ENCODE measurements at regions not wholly inside any gene's neighbourhood (a gene's known extent, or its start where the extent isn't known, plus 50 kb on each side); places are given as distances from the start of the nearest gene placed in this dataset.
"Not testable (repeated sequence)": the region's sequence is repeated elsewhere in the genome, so short reads cannot be mapped to it uniquely, and the experiment has no call there.

DNA sequence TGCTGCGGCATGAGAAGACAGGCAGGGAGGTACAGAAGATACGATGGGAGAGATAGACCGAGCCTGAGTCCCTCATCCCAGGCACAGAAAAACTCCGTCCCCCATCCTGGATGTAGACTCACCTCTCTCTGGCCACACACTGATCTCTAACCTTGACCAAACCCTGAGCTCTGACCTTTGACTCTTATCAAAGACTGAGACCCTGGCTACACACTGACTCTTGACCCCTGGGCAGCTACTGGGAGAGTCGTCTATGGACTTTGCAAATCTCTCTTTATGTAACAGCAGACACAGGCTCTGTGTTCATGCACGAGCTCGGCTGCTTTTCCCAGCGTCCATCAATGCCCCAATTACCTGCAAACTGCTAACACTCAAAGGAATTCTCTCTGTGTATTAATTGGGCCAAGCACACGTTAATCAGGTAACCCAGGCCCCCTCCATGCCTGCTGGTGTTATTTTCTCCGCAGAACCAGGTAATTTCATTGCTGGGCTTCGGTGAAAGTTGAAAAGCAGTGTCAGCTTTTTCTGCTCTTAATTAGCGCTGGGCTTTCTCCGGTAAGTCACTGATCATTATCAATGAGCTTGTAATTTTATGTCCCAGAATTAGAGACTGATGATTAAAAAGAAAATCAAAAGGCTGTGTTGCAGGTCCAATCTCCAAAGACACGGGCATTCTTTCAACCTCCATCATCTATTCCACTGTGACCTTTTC, 179.4 kb upstream of the NLRP1 start:
- no peak for DNase-seq (ENCODE audit: low spot score)
- peaks cover 23% of the 10 kb centered on the region for H3K27me3 Mint-ChIP-seq (ENCODE audit: low read depth)
- intact Hi-C loops (cut with micrococcal nuclease) = no loop called here
- H3K4me1 Mint-ChIP-seq (ENCODE audit: low read depth) = peaks cover 20% of the 10 kb centered on the region
- H3K36me3 Mint-ChIP-seq (ENCODE audit: low read depth) = no peaks in the 10 kb centered on the region
- no peak overlapping the region for H3K27ac Mint-ChIP-seq
- H3K4me3 Mint-ChIP-seq (ENCODE audit: low read depth) = no peak overlapping the region
- no peaks in the 10 kb centered on the region for H3K9me3 Mint-ChIP-seq

DNA sequence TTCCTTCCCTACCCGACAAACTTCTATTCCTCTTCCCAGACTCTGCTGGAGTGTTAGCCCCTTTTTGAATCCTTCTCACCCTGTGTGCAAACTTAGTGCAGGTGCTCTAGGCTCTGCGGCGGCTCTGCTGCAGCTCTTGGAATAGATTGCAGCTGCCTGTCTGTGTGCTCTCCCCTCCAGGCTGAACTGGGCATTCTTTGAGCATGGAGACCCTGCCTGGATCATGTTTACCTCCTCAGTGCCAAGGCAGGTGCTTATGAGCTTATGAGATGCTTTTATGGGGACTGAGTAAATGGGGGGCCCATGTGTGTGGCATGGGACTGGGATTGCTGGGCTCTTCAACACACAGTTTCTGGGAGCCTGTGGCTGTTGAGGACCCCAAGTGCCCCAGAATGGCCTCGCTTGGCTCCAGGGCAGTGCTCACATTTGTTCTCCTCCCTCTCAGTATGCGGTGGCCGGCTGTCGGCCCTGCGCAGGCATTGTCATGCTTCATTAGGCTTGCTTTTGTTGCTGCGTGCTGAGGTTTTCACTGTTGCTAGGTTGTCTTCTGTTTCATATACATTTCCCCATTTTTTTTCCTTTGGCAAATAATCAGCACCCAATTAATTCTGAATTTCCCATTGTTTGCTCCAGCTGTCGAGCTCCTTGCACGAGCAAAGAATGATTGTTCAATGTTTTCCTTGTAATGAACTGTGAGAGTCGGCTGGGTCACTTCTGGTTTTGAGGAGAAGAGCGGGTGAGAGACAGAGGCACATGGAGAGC, 185.5 kb upstream of the NLRP1 start:
- no peak for DNase-seq (ENCODE audit: low spot score)
- Mint-ChIP-seq H3K27me3 (ENCODE audit: low read depth) (peaks cover 30% of the 10 kb centered on the region), H3K4me1 (ENCODE audit: low read depth) (peaks cover 2% of the 10 kb centered on the region), H3K4me3 (ENCODE audit: low read depth) (no peak overlapping the region), H3K36me3 (ENCODE audit: low read depth) (no peaks in the 10 kb centered on the region), H3K9me3 (no peaks in the 10 kb centered on the region), H3K27ac (no peak overlapping the region)
- intact Hi-C loops (cut with micrococcal nuclease) = no loop called here

DNA sequence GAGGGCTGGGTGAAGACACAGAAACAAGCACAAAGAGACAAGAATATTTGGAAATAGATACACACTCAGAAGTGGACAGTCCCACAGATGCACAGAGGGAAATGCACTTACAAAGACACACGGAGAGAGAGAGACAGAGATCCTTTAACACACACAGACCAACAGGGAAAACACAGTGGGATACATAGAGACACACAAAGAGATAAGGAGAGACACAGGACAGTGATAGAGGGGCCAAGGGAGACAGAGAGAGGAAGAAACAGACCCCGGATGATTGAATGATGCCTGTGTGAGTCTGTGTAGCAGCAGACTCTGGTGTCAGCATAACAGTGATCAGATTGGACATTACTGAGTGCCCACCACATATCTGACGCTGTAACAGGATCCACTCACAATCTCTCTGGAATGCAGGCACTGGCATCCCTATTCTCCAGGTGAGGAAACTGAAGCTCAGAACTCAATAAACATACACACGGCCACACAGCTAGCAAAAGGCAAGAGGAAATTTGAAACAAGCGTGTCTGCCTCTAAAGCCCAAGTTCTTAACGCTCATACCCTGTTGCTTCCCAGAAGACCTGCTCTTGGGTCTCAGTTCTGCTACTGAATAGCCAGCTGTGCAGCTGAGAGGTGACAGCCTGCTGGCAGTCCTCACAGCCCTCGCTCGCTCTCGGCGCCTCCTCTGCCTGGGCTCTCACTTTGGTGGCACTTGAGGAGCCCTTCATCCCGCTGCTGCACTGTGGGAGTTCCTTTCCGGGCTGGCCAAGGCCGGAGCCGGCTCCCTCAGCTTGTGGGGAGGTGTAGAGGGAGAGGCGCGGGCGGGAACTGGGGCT, 186.3 kb upstream of the NLRP1 start:
- intact Hi-C loops (cut with micrococcal nuclease) = no loop called here
- DNase-seq (ENCODE audit: low spot score) = no peak
- H3K27ac Mint-ChIP-seq = no peak overlapping the region
- H3K27me3 Mint-ChIP-seq (ENCODE audit: low read depth) = peaks cover 35% of the 10 kb centered on the region
- H3K36me3 Mint-ChIP-seq (ENCODE audit: low read depth) = no peaks in the 10 kb centered on the region
- no peaks in the 10 kb centered on the region for H3K9me3 Mint-ChIP-seq
- H3K4me3 Mint-ChIP-seq (ENCODE audit: low read depth) = no peak overlapping the region
- H3K4me1 Mint-ChIP-seq (ENCODE audit: low read depth) = peaks cover 5% of the 10 kb centered on the region

DNA sequence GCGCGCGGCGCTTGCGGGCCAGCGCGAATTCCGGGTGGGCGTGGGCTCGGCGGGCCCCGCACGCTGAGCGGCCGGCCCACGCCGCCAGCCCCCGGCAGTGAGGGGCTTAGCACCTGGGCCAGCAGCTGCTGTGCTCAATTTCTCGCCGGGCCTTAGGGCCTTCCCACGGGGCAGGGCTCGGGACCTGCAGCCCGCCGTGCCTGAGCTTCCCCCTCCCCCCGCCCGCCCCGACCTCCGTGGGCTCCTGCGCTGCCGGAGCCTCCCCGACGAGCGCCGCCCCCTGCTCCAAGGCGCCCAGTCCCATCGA, 186.9 kb upstream of the NLRP1 start:
- H3K4me3 Mint-ChIP-seq (ENCODE audit: low read depth); H3K27ac Mint-ChIP-seq; H3K9me3 Mint-ChIP-seq; H3K36me3 Mint-ChIP-seq (ENCODE audit: low read depth); H3K4me1 Mint-ChIP-seq (ENCODE audit: low read depth); intact Hi-C loops (cut with micrococcal nuclease); DNase-seq (ENCODE audit: low spot score): not testable (repeated sequence)
- peaks cover 35% of the 10 kb centered on the region for H3K27me3 Mint-ChIP-seq (ENCODE audit: low read depth)

DNA sequence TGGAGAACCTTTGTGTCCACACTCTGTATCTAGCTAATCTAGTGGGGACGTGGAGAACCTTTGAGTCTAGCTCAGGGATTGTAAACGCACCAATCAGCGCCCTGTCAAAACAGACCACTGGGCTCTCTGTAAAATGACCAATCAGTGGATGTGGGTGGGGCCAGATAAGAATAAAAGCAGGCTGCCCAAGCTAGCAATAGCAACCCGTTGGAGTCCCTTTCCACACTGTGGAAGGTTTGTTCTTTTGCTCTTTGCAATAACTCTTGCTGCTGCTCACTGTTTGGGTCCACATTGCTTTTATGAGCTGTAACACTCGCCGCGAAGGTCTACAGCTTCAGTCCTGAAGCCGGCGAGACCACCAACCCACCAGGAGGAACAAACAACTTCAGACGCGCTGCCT, 187.7 kb upstream of the NLRP1 start:
- H3K9me3 Mint-ChIP-seq; H3K36me3 Mint-ChIP-seq (ENCODE audit: low read depth); DNase-seq (ENCODE audit: low spot score); intact Hi-C loops (cut with micrococcal nuclease); H3K27ac Mint-ChIP-seq; H3K4me3 Mint-ChIP-seq (ENCODE audit: low read depth): not testable (repeated sequence)
- H3K27me3 Mint-ChIP-seq (ENCODE audit: low read depth) = peaks cover 32% of the 10 kb centered on the region
- H3K4me1 Mint-ChIP-seq (ENCODE audit: low read depth) = peaks cover 13% of the 10 kb centered on the region

DNA sequence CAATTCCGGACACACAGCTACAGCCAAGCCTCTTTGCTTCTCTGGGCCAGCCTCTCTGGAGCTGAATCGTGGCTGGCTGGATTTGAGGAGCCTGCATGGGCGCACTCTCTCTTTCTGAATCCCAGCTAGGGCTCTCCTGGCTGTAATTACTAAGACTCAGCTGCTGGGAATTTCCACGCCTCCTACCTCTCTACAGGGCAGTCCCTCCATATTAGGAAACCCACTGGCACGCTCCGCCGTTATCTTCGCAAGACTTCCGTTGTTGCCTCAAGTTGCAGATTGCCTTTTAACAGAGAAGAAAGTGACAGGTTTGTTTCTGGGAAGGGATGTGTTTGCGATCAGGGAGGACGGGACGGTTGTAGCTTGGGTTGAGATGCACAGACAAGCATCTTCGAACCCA, 188.4 kb upstream of the NLRP1 start:
- H3K27me3 Mint-ChIP-seq (ENCODE audit: low read depth) = peaks cover 30% of the 10 kb centered on the region
- peaks cover 20% of the 10 kb centered on the region for H3K4me1 Mint-ChIP-seq (ENCODE audit: low read depth)
- H3K4me3 Mint-ChIP-seq (ENCODE audit: low read depth) = no peak overlapping the region
- DNase-seq (ENCODE audit: low spot score) = no peak
- no peak overlapping the region for H3K27ac Mint-ChIP-seq
- intact Hi-C loops (cut with micrococcal nuclease) = no loop called here
- no peaks in the 10 kb centered on the region for H3K36me3 Mint-ChIP-seq (ENCODE audit: low read depth)
- no peaks in the 10 kb centered on the region for H3K9me3 Mint-ChIP-seq

DNA sequence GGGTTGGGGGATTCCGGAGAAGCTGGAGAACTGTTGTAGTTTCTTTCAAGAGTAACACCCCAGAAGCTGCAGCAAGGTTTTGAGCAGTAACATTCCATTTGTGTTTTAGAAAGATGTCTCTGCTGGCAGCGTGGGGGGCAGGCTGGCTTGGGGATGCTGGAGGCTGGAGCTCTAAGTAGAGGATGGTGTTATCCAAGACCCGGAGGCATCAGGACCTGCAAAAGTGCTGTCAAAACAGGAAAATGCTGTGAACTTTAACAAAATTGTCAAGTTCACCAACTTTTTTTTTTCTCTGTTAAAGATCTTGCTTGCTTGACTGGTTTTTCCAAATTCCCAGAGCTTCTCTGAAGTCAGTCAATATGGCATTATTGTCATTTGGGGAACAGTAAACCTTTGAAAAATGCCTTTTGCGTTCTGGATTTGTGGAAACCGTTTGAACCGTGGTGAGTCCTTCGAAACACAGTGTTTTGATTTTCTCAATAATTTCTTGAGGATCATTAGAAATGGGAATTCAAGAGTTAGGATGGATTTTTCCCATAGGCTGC, 189.6 kb upstream of the NLRP1 start:
- no peak overlapping the region for H3K27ac Mint-ChIP-seq
- no peaks in the 10 kb centered on the region for H3K36me3 Mint-ChIP-seq (ENCODE audit: low read depth)
- H3K27me3 Mint-ChIP-seq (ENCODE audit: low read depth) = peaks cover 21% of the 10 kb centered on the region
- peaks cover 20% of the 10 kb centered on the region for H3K4me1 Mint-ChIP-seq (ENCODE audit: low read depth)
- DNase-seq (ENCODE audit: low spot score) = no peak
- intact Hi-C loops (cut with micrococcal nuclease) = no loop called here
- H3K4me3 Mint-ChIP-seq (ENCODE audit: low read depth) = no peak overlapping the region
- no peaks in the 10 kb centered on the region for H3K9me3 Mint-ChIP-seq

DNA sequence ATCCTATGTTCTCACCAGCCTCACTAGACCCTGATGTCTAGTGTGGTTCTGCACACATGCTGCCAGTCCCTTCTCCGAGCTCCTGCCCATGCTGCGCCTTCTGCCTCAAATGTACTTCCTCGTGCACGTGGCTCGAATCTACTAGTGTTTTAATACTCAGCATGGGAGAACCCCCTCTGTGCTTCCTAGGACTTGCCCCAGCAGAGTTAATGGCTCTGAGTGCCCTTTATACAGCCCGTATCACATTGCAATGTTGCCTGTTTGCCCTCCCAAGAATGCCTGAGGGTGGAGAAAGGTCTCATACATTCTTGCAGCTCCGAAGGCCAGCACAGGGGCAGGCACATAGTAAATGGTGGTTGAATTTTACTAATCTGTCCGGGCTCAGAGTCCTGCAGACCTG, 190.8 kb upstream of the NLRP1 start:
- Mint-ChIP-seq H3K4me1 (ENCODE audit: low read depth) (peaks cover 22% of the 10 kb centered on the region), H3K27ac (no peak overlapping the region), H3K27me3 (ENCODE audit: low read depth) (peaks cover 24% of the 10 kb centered on the region), H3K4me3 (ENCODE audit: low read depth) (no peak overlapping the region), H3K9me3 (no peaks in the 10 kb centered on the region), H3K36me3 (ENCODE audit: low read depth) (no peaks in the 10 kb centered on the region)
- DNase-seq (ENCODE audit: low spot score) = no peak
- intact Hi-C loops (cut with micrococcal nuclease) = loop anchor here (1.0 kb wide), 1 partner anchor 16 kb away; no protein-coding TSS in a partner anchor

DNA sequence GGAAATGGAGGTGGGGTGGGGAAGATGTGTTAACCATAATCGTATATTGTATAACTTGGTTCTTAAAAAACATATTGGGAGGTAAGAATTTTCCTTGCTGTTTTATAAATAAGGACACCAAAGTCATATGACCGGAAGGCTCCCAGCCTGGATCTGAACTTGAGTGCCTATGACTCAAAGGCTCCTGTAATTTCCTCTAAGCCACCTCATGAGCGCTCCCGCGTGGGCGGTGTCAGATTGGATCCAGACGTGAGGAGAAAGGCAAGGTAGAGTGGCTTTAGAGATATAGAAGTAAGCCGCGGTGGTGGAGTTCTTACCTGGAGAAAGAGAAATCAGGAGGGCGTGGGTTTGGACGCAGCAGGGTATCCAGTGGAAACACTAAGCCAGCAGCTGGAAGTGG, 196.2 kb upstream of the NLRP1 start:
- no peak overlapping the region for H3K27ac Mint-ChIP-seq
- H3K36me3 Mint-ChIP-seq (ENCODE audit: low read depth) = no peaks in the 10 kb centered on the region
- peaks cover 19% of the 10 kb centered on the region for H3K4me1 Mint-ChIP-seq (ENCODE audit: low read depth)
- H3K4me3 Mint-ChIP-seq (ENCODE audit: low read depth) = no peak overlapping the region
- DNase-seq (ENCODE audit: low spot score) = no peak
- H3K9me3 Mint-ChIP-seq = peaks cover 4% of the 10 kb centered on the region
- peaks cover 17% of the 10 kb centered on the region for H3K27me3 Mint-ChIP-seq (ENCODE audit: low read depth)
- intact Hi-C loops (cut with micrococcal nuclease) = no loop called here

DNA sequence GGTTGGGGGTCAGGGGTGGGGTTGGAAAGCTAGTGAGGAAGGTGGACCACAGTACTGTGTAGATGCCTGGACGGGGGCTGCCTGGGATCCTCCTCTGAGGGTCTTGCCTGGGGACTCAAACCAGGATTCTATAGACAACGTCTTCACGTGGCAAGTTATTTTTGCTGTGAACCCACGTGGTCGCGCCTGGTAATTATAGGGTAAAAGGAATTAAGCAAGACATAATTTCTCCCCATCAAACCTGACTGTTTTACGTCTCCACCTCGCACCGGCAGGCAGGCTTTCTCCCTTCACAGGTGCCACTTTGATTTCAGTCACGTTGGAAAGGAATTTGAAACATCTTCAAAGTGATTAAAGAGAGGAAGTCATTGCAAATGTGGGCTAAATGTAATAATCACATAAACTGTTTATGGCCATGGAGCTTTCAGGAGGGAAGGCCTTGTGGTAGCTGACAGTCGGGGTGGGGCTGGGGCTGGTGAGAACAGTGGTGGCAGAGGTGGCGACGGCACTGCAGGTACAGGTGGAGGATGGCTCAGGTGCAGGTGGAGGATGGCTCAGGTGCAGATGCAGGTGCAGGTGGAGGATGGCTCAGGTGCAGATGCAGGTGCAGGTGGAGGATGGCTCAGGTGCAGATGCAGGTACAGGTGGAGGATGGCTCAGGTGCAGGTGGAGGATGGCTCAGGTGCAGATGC, 197.1 kb upstream of the NLRP1 start:
- no peak for DNase-seq (ENCODE audit: low spot score)
- peaks cover 4% of the 10 kb centered on the region for H3K9me3 Mint-ChIP-seq
- intact Hi-C loops (cut with micrococcal nuclease) = no loop called here
- no peak overlapping the region for H3K27ac Mint-ChIP-seq
- H3K36me3 Mint-ChIP-seq (ENCODE audit: low read depth) = no peaks in the 10 kb centered on the region
- H3K27me3 Mint-ChIP-seq (ENCODE audit: low read depth) = peaks cover 19% of the 10 kb centered on the region
- no peak overlapping the region for H3K4me3 Mint-ChIP-seq (ENCODE audit: low read depth)
- peaks cover 12% of the 10 kb centered on the region for H3K4me1 Mint-ChIP-seq (ENCODE audit: low read depth)

DNA sequence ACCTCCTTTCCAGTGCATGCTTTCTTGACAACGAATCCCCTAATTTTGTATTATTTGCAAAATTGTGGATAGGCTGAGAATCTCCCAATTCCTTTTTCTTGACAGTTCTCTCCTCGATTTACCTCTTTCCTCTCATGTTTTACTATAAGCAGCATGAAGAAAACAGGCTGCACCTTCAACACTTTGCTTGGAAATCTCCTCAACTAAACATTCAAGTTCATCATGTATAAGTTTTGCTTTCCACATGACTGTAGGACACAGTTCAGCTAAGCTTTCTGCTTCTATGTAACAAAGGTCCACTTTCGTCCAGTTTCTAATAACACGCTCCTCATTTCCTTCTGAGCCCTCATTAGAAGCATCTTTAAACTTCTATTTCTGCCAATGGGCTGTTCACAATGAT, 199.0 kb upstream of the NLRP1 start:
- Mint-ChIP-seq H3K27me3 (ENCODE audit: low read depth) (peaks cover 19% of the 10 kb centered on the region), H3K36me3 (ENCODE audit: low read depth) (no peaks in the 10 kb centered on the region), H3K9me3 (peaks cover 4% of the 10 kb centered on the region), H3K4me1 (ENCODE audit: low read depth) (peaks cover 3% of the 10 kb centered on the region), H3K4me3 (ENCODE audit: low read depth) (no peak overlapping the region), H3K27ac (no peak overlapping the region)
- DNase-seq (ENCODE audit: low spot score) = no peak
- intact Hi-C loops (cut with micrococcal nuclease) = no loop called here

DNA sequence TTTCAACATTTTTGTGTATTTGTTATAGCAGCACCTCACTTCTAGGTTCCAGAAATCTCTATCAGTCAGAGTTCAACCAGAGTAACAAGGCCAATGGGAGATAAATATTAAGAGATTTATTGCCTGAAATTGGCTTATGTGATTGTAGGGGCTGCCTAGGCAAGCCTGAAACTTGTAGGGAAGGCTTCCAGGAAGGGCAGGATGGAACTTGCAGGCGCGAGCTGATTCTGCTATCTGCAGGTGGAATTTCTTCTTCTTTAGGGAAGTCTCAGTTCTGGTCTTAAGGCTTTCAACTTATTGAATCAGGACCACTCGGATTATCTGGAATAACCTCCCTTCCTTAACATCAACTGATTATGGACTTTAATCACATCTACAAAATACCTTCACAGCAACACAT, 199.5 kb upstream of the NLRP1 start:
- H3K27me3 Mint-ChIP-seq (ENCODE audit: low read depth) = peaks cover 21% of the 10 kb centered on the region
- peaks cover 3% of the 10 kb centered on the region for H3K4me1 Mint-ChIP-seq (ENCODE audit: low read depth)
- no peak overlapping the region for H3K4me3 Mint-ChIP-seq (ENCODE audit: low read depth)
- DNase-seq (ENCODE audit: low spot score) = no peak
- no peak overlapping the region for H3K27ac Mint-ChIP-seq
- H3K36me3 Mint-ChIP-seq (ENCODE audit: low read depth) = no peaks in the 10 kb centered on the region
- intact Hi-C loops (cut with micrococcal nuclease) = no loop called here
- peaks cover 4% of the 10 kb centered on the region for H3K9me3 Mint-ChIP-seq

Measured in activated T-helper 2 cell treated with anti-CD3 and anti-CD28 coated beads, Interferon-gamma antibody, Interleukin-2, Interleukin-4, amounts not matched to agents 10 μg/mL and 5 μg/mL and 100 μg/mL, durations not matched to agents 14 hours and 24 hours and 36 hours (primary cell).